ENCODE measurements at regions not wholly inside any gene's neighbourhood (a gene's known extent, or its start where the extent isn't known, plus 50 kb on each side); places are given as distances from the start of the nearest gene placed in this dataset.

DNA sequence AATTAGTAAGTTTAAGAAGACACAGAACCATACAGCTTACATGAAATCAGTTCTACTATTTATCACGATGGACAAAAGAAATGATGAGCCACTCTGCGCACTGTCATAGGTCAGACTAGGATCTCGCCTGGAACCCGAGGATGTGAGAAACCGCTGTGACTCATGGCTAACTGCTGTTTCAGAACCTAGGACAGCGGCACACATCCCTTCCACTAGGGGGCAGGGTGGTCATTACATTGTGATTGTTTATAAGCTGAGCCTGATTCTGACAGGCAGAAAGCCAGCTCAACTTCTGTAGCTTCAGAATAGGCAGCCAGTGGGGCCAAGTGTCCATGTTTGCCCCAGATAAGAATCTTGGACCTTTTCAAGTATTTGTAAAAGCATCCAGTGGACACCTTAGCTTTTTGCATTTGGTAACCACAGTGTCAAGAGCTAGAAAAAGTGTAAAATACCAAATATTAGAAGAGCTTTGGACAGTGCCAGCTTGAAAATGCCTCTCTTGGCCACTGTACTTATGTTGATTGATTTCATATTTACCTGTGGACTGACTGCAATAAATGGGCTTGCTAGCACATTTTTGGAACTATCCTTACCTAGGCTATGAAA, 115.8 kb downstream of the KBTBD8 start:
- Histone ChIP-seq H3K27me3 (replicated peaks; ENCODE audit: control insufficient read depth, insufficient read depth, low read length) (no peaks in the 10 kb centered on the region), H3K36me3 (ENCODE audit: control insufficient read depth, insufficient read depth, low read length) (no peaks in the 10 kb centered on the region), H3K4me3 (replicated peaks; ENCODE audit: low read depth, low read length) (no peak overlapping the region)
- DNase-seq (ENCODE audit: extremely low read depth, insufficient read length), result peak; percentile 37
- TF ChIP-seq, protein P1, sequence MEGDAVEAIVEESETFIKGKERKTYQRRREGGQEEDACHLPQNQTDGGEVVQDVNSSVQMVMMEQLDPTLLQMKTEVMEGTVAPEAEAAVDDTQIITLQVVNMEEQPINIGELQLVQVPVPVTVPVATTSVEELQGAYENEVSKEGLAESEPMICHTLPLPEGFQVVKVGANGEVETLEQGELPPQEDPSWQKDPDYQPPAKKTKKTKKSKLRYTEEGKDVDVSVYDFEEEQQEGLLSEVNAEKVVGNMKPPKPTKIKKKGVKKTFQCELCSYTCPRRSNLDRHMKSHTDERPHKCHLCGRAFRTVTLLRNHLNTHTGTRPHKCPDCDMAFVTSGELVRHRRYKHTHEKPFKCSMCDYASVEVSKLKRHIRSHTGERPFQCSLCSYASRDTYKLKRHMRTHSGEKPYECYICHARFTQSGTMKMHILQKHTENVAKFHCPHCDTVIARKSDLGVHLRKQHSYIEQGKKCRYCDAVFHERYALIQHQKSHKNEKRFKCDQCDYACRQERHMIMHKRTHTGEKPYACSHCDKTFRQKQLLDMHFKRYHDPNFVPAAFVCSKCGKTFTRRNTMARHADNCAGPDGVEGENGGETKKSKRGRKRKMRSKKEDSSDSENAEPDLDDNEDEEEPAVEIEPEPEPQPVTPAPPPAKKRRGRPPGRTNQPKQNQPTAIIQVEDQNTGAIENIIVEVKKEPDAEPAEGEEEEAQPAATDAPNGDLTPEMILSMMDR (IDR thresholded peaks at IDR 0.05; ENCODE audit: insufficient read depth, low read length, poor library complexity, severe bottlenecking), result peak; percentile 93

DNA sequence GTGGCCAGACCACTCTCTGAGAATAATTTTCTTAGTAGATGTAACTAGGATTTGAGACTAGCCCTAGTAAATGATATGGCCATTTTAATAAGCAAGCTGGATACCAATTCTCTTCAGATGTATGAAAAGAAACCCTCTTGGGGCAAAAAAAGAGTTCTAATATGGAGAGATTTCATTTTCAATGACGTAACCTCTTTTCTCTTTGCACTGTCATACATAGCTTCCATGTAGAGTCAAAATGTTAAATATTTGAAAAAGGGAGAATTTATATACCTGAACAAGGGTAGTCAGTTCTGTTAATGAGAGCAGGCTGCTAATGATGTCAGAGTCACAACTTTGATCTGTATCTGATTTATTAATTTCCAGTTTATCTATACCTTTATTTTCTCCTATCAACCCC, 120.0 kb downstream of the KBTBD8 start:
- TF ChIP-seq, protein P1 (IDR thresholded peaks at IDR 0.05; ENCODE audit: insufficient read depth, low read length, poor library complexity, severe bottlenecking), result no peak
- no peaks in the 10 kb centered on the region for H3K27me3 ChIP-seq (replicated peaks; ENCODE audit: control insufficient read depth, insufficient read depth, low read length)
- H3K4me3 ChIP-seq (replicated peaks; ENCODE audit: low read depth, low read length), result no peak overlapping the region
- no peak for DNase-seq (ENCODE audit: extremely low read depth, insufficient read length)
- H3K36me3 ChIP-seq (ENCODE audit: control insufficient read depth, insufficient read depth, low read length), result no peaks in the 10 kb centered on the region

DNA sequence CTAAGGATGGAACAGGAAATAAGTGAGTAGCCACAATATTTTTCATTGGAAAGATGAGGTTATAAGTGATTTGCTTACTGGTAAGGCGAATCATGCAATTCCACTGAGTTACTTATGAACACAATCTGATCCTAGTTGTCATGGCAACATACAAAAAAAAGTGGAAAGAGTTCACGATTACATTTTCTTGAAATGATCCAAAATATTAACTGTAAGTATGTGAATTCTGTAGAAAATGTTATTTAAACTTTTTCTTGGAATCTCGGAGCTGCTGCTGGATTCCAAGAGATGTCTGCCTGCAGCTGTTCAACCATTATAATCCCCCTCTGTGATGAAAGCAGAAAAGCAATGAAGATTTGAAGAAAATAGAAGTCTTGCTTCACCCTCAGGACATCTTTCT, 120.5 kb downstream of the KBTBD8 start:
- TF ChIP-seq, protein P1 (IDR thresholded peaks at IDR 0.05; ENCODE audit: insufficient read depth, low read length, poor library complexity, severe bottlenecking), result no peak
- no peak for DNase-seq (ENCODE audit: extremely low read depth, insufficient read length)
- Histone ChIP-seq H3K36me3 (ENCODE audit: control insufficient read depth, insufficient read depth, low read length) (no peaks in the 10 kb centered on the region), H3K4me3 (replicated peaks; ENCODE audit: low read depth, low read length) (no peak overlapping the region), H3K27me3 (replicated peaks; ENCODE audit: control insufficient read depth, insufficient read depth, low read length) (no peaks in the 10 kb centered on the region)

DNA sequence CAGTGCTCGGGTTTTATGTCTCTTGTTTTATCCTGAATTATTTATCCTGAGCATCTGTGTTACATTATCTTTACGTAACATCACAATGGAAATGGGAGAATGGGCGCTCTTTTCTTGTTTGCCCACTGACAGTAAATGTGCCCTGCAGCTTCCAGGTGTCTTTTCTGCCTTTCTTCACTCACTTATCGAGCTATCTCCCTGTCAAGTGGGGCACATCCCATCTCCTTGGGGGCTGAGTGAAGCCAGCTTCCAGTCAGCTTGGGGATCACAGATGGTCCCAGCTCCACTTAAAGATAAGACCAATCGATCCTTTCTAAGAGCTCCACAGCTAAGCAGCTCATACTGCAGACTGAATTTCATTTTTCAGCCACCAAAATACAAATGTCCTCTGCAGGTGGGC, 125.8 kb downstream of the KBTBD8 start:
- TF ChIP-seq, protein P1 (IDR thresholded peaks at IDR 0.05; ENCODE audit: insufficient read depth, low read length, poor library complexity, severe bottlenecking), result no peak
- H3K4me3 ChIP-seq (replicated peaks; ENCODE audit: low read depth, low read length), result no peak overlapping the region
- H3K36me3 ChIP-seq (ENCODE audit: control insufficient read depth, insufficient read depth, low read length), result no peaks in the 10 kb centered on the region
- H3K27me3 ChIP-seq (replicated peaks; ENCODE audit: control insufficient read depth, insufficient read depth, low read length), result no peaks in the 10 kb centered on the region
- no peak for DNase-seq (ENCODE audit: extremely low read depth, insufficient read length)

DNA sequence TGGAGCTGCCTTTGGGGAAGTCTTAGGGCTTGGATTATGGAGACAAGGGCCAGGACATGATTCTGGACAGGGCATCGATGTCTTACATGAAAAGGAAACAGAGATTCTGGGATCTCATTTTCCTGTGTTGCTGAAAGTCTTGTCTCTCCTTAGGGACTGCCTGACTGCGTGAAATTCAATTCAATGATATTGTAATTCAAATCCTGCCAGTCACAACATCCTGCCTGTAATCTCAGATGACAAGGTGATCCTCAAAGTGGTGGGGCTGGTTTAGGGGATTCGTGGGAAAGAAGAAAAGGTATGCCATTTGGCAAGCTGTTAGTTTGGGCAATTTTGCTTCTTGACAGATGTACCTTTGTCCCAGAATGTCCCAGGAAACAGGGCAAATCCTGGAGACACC, 129.1 kb downstream of the KBTBD8 start:
- H3K4me3 ChIP-seq (replicated peaks; ENCODE audit: low read depth, low read length), result no peak overlapping the region
- no peaks in the 10 kb centered on the region for H3K27me3 ChIP-seq (replicated peaks; ENCODE audit: control insufficient read depth, insufficient read depth, low read length)
- no peak for DNase-seq (ENCODE audit: extremely low read depth, insufficient read length)
- TF ChIP-seq, protein P1 (IDR thresholded peaks at IDR 0.05; ENCODE audit: insufficient read depth, low read length, poor library complexity, severe bottlenecking), result no peak
- no peaks in the 10 kb centered on the region for H3K36me3 ChIP-seq (ENCODE audit: control insufficient read depth, insufficient read depth, low read length)

DNA sequence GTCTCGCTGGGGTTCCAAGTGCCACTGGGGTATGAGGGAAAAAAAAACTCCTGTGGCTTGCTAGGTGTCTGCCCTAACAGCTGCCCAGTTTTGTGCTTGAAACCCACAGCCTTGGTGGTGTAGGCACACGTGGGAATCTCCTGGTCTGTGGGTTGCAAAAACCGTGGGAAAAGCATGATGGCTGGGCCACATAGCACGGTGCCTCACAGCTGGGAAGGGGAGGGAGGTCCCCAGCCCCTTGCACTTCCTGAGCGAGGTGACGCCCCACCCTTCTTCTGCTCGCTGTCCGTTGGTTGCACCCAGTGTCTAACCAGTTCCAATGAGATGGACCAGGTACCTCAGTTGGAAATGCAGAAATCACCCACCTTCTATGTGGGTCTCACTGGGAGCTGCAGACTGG, 144.3 kb downstream of the KBTBD8 start:
- Histone ChIP-seq H3K4me3 (replicated peaks; ENCODE audit: low read depth, low read length) (no peak overlapping the region), H3K27me3 (replicated peaks; ENCODE audit: control insufficient read depth, insufficient read depth, low read length) (no peaks in the 10 kb centered on the region), H3K36me3 (ENCODE audit: control insufficient read depth, insufficient read depth, low read length) (no peaks in the 10 kb centered on the region)
- no peak for DNase-seq (ENCODE audit: extremely low read depth, insufficient read length)
- TF ChIP-seq, protein P1 (IDR thresholded peaks at IDR 0.05; ENCODE audit: insufficient read depth, low read length, poor library complexity, severe bottlenecking), result no peak

Measured in GM06990 (cell line).